ENCODE measurements at regions not wholly inside any gene's neighbourhood (a gene's known extent, or its start where the extent isn't known, plus 50 kb on each side); places are given as distances from the start of the nearest gene placed in this dataset.

- Mint-ChIP-seq H3K9me3 (no peaks in the 10 kb centered on the region), H3K27me3 (ENCODE audit: low read depth) (peaks cover 14% of the 10 kb centered on the region; the same call in 1 of the 2 replicates), H3K4me1 (peaks cover 5 to 23% of the 10 kb centered on the region in 2 experiments; a peak in 3 of 4 replicates), H3K4me3 (no peak overlapping the region), H3K36me3 (ENCODE audit: insufficient read depth in 1 of 3, low read depth in 3 of 3) (no peaks in the 10 kb centered on the region), H3K27ac (no peak overlapping the region)
- peak overlapping the region; percentile 20; the same call in 1 of the 2 replicates for H3K14ac ChIP-seq (ENCODE audit: insufficient read depth, low read length)
- H2BK5ac ChIP-seq (ENCODE audit: insufficient read length, low read length): no peak overlapping the region
- H3K18ac ChIP-seq (ENCODE audit: insufficient read length, low read depth, low read length): no peak overlapping the region
- no peak overlapping the region for H4K5ac ChIP-seq (ENCODE audit: insufficient read length, low read depth, low read length)
- no peak overlapping the region for H2BK120ac ChIP-seq (ENCODE audit: low read depth, low read length, poor library complexity, severe bottlenecking)
- no peaks in the 10 kb centered on the region for H3K9me3 ChIP-seq (ENCODE audit: control insufficient read depth, low read depth, low read length)
- no peak overlapping the region for H2BK15ac ChIP-seq (ENCODE audit: low read depth, low read length)
- no peak overlapping the region for H4K91ac ChIP-seq (ENCODE audit: insufficient read length, low read depth, low read length)
- H3K56ac ChIP-seq (ENCODE audit: insufficient read length, low read depth, low read length): no peak overlapping the region
- H3K79me1 ChIP-seq (ENCODE audit: insufficient read depth, low read depth, low read length, poor library complexity, severe bottlenecking): no peaks in the 10 kb centered on the region
- DNase-seq: peak; percentile 15
- H2AFZ ChIP-seq (ENCODE audit: low read length): no peak overlapping the region
- no peak for TF ChIP-seq CTCF (conservative IDR thresholded peaks at IDR 0.05)
- H2BK20ac ChIP-seq (ENCODE audit: low read depth, low read length, poor library complexity, severe bottlenecking): no peak overlapping the region
- no peak overlapping the region for H3K23ac ChIP-seq (ENCODE audit: insufficient read length, low read depth, low read length)
- no peak overlapping the region for H2BK12ac ChIP-seq (ENCODE audit: insufficient read length, low read depth, low read length)
- no peak overlapping the region for H3K9ac ChIP-seq (ENCODE audit: extremely low read depth, insufficient read length, low read length)
- H3K79me2 ChIP-seq (ENCODE audit: insufficient read depth, low read length): no peaks in the 10 kb centered on the region
- peaks cover 2% of the 10 kb centered on the region for H3K23me2 ChIP-seq (ENCODE audit: insufficient read length, low read depth, low read length, poor library complexity, severe bottlenecking)
- no peak overlapping the region for H4K8ac ChIP-seq (replicated peaks; ENCODE audit: insufficient read length, low read depth, low read length)
- H3K4me2 ChIP-seq (ENCODE audit: insufficient read depth, insufficient read length, low read length): no peak overlapping the region
- H2AK5ac ChIP-seq (ENCODE audit: insufficient read length, low read length): no peak overlapping the region
- no peak overlapping the region for H3T11ph ChIP-seq (ENCODE audit: low read length)
- H3K27ac ChIP-seq (ENCODE audit: insufficient read length, low read depth, low read length): no peak overlapping the region
- no peaks in the 10 kb centered on the region for H3K4me1 ChIP-seq (ENCODE audit: insufficient read depth, low read length)
- no peaks in the 10 kb centered on the region for H4K20me1 ChIP-seq (ENCODE audit: control insufficient read depth, insufficient read depth, insufficient read length)
- H3K4ac ChIP-seq (ENCODE audit: low read depth, low read length): no peak overlapping the region
- no CpG with 5 or more reads among the region's 7 CpGs for WGBS (ENCODE audit: extremely low coverage, insufficient read length, low lambda C conversion rate)
- H3K27me3 ChIP-seq (ENCODE audit: insufficient read depth, low read length): no peaks in the 10 kb centered on the region
Measured at GRCh38 chr22:27386186-27386585, 415.4 kb downstream of the MN1 start.
